ENCODE measurements at regions not wholly inside any gene's neighbourhood (a gene's known extent, or its start where the extent isn't known, plus 50 kb on each side); places are given as distances from the start of the nearest gene placed in this dataset.
A peak's percentile ranks its signal among the peaks of the same experiment; 100 is the strongest.

GRCh38 chr14:56884617-56885016, 74.3 kb upstream of the OTX2 start:
- DNase-seq (ENCODE audit: extremely low read depth, insufficient read length) = no peak
- H3K36me3 ChIP-seq (ENCODE audit: control insufficient read depth, insufficient read depth, low read length) = no peaks in the 10 kb centered on the region
- H3K27me3 ChIP-seq (replicated peaks; ENCODE audit: control insufficient read depth, insufficient read depth, low read length) = no peaks in the 10 kb centered on the region; the same call in 1 of the 2 replicates
- no peak for TF ChIP-seq CTCF (IDR thresholded peaks at IDR 0.05; ENCODE audit: insufficient read depth, low read length, poor library complexity, severe bottlenecking)
- no peak overlapping the region for H3K4me3 ChIP-seq (replicated peaks; ENCODE audit: low read depth, low read length)

- Histone ChIP-seq H3K27me3 (replicated peaks; ENCODE audit: control insufficient read depth, insufficient read depth, low read length) (no peaks in the 10 kb centered on the region; the same call in 1 of the 2 replicates), H3K4me3 (replicated peaks; ENCODE audit: low read depth, low read length) (no peak overlapping the region), H3K36me3 (ENCODE audit: control insufficient read depth, insufficient read depth, low read length) (no peaks in the 10 kb centered on the region)
- DNase-seq (ENCODE audit: extremely low read depth, insufficient read length) = no peak
- no peak for TF ChIP-seq CTCF (IDR thresholded peaks at IDR 0.05; ENCODE audit: insufficient read depth, low read length, poor library complexity, severe bottlenecking)
These were observed 70.9 kb upstream of the OTX2 start for GRCh38 chr14:56881181-56881580.

GRCh38 chr14:56878766-56879165, 68.5 kb upstream of the OTX2 start:
- H3K27me3 ChIP-seq (replicated peaks; ENCODE audit: control insufficient read depth, insufficient read depth, low read length) = no peaks in the 10 kb centered on the region; the same call in 1 of the 2 replicates
- TF ChIP-seq CTCF (IDR thresholded peaks at IDR 0.05; ENCODE audit: insufficient read depth, low read length, poor library complexity, severe bottlenecking) = no peak
- H3K36me3 ChIP-seq (ENCODE audit: control insufficient read depth, insufficient read depth, low read length) = no peaks in the 10 kb centered on the region
- H3K4me3 ChIP-seq (replicated peaks; ENCODE audit: low read depth, low read length) = no peak overlapping the region
- no peak for DNase-seq (ENCODE audit: extremely low read depth, insufficient read length)

GRCh38 chr14:56875104-56875675, 64.9 kb upstream of the OTX2 start:
- DNase-seq (ENCODE audit: extremely low read depth, insufficient read length) = no peak
- H3K4me3 ChIP-seq (replicated peaks; ENCODE audit: low read depth, low read length) = no peak overlapping the region
- TF ChIP-seq CTCF (IDR thresholded peaks at IDR 0.05; ENCODE audit: insufficient read depth, low read length, poor library complexity, severe bottlenecking) = no peak
- H3K27me3 ChIP-seq (replicated peaks; ENCODE audit: control insufficient read depth, insufficient read depth, low read length) = no peaks in the 10 kb centered on the region
- no peaks in the 10 kb centered on the region for H3K36me3 ChIP-seq (ENCODE audit: control insufficient read depth, insufficient read depth, low read length)

- Histone ChIP-seq H3K4me3 (replicated peaks; ENCODE audit: low read depth, low read length) (no peak overlapping the region), H3K36me3 (ENCODE audit: control insufficient read depth, insufficient read depth, low read length) (no peaks in the 10 kb centered on the region), H3K27me3 (replicated peaks; ENCODE audit: control insufficient read depth, insufficient read depth, low read length) (no peaks in the 10 kb centered on the region)
- no peak for DNase-seq (ENCODE audit: extremely low read depth, insufficient read length)
- TF ChIP-seq CTCF (IDR thresholded peaks at IDR 0.05; ENCODE audit: insufficient read depth, low read length, poor library complexity, severe bottlenecking) = peak; percentile 54
These were observed 64.1 kb upstream of the OTX2 start for GRCh38 chr14:56874375-56874774.

GRCh38 chr14:56870336-56870735, 60.1 kb upstream of the OTX2 start:
- H3K4me3 ChIP-seq (replicated peaks; ENCODE audit: low read depth, low read length) = no peak overlapping the region
- H3K36me3 ChIP-seq (ENCODE audit: control insufficient read depth, insufficient read depth, low read length) = no peaks in the 10 kb centered on the region
- DNase-seq (ENCODE audit: extremely low read depth, insufficient read length) = no peak
- no peak for TF ChIP-seq CTCF (IDR thresholded peaks at IDR 0.05; ENCODE audit: insufficient read depth, low read length, poor library complexity, severe bottlenecking)
- no peaks in the 10 kb centered on the region for H3K27me3 ChIP-seq (replicated peaks; ENCODE audit: control insufficient read depth, insufficient read depth, low read length)

Measured in GM06990 (cell line).